Fibroblast of lung (primary cell): ENCODE measurements at regions not wholly inside any gene's neighbourhood (a gene's known extent, or its start where the extent isn't known, plus 50 kb on each side); places are given as distances from the start of the nearest gene placed in this dataset.
A peak's percentile ranks its signal among the peaks of the same experiment; 100 is the strongest.

ENCODE experiments used
- DNase-seq, 2 donors: peaks; one replicate each; pipeline versions ENCODE4 v3.0.0 to v3.0.0-alpha.2; 2010; ENCODE audit warnings: low read depth in 2 of 2
- H2AFZ ChIP-seq: 2 replicates; pipeline ENCODE4 v1.5.1; 2012; ENCODE audit warnings: low read length, control low read depth, inconsistent platforms
- H3K27ac ChIP-seq: 2 replicates; pipeline ENCODE4 v1.5.1; 2011; ENCODE audit warnings: low read length, control low read depth; ENCODE audit not compliant: insufficient read depth
- H3K27me3 ChIP-seq: 2 replicates; pipeline ENCODE4 v1.5.1; 2011; ENCODE audit warnings: mild to moderate bottlenecking, low read length; ENCODE audit not compliant: control insufficient read depth, insufficient read depth
- H3K36me3 ChIP-seq: 2 replicates; pipeline ENCODE4 v1.5.1; 2011; ENCODE audit warnings: low read length; ENCODE audit not compliant: control insufficient read depth, insufficient read depth
- H3K4me1 ChIP-seq: 2 replicates; pipeline ENCODE4 v1.5.1; 2011; ENCODE audit warnings: low read length; ENCODE audit not compliant: control insufficient read depth, insufficient read depth; ENCODE audit errors: extremely low read depth
- H3K4me2 ChIP-seq: 2 replicates; pipeline ENCODE4 v1.5.1; 2011; ENCODE audit warnings: low read length, control low read depth; ENCODE audit not compliant: insufficient read depth; ENCODE audit errors: extremely low read depth
- H3K4me3 ChIP-seq, 4 experiments: fragments of 200-600 bp in 1 of 4; sonication (generic) in 1 of 4; replicated peaks in 1 of 4; 2 replicates each; pipeline ENCODE4 v1.5.1; 2011 to 2016; ENCODE audit warnings: low read length in 4 of 4, low read depth in 3 of 4, mild to moderate bottlenecking in 3 of 4, control low read depth in 2 of 4, inconsistent platforms in 1 of 4, mixed read lengths in 1 of 4; ENCODE audit not compliant: insufficient read depth in 1 of 4; ENCODE audit errors: control extremely low read depth in 1 of 4
- H3K79me2 ChIP-seq: 2 replicates; pipeline ENCODE4 v1.5.1; 2012; ENCODE audit warnings: mild to moderate bottlenecking, low read length, inconsistent platforms; ENCODE audit not compliant: control insufficient read depth, insufficient read depth
- H3K9ac ChIP-seq: 2 replicates; pipeline ENCODE4 v1.5.1; 2011; ENCODE audit warnings: mild to moderate bottlenecking, low read length, control low read depth; ENCODE audit not compliant: insufficient read depth
- H3K9me3 ChIP-seq: 2 replicates; pipeline ENCODE4 v1.5.1; 2012; ENCODE audit warnings: low read depth, low read length; ENCODE audit not compliant: control insufficient read depth, insufficient read depth
- H4K20me1 ChIP-seq: 2 replicates; pipeline ENCODE4 v1.5.1; 2011; ENCODE audit warnings: low read length; ENCODE audit not compliant: control insufficient read depth, insufficient read depth; ENCODE audit errors: extremely low read depth
- CTCF ChIP-seq, 2 donors: IDR thresholded peaks in 1 of 2; conservative IDR thresholded peaks in 1 of 2; 1 replicate in 1 of 2; 2 replicates in 1 of 2; pipeline ENCODE4 v1.5.1; 2011 to 2012; ENCODE audit warnings: low read length in 2 of 2, control low read depth in 1 of 2, inconsistent platforms in 1 of 2, low read depth in 1 of 2, mild to moderate bottlenecking in 1 of 2
- EZH2 ChIP-seq: IDR thresholded peaks from 2 replicates; pipeline ENCODE4 v1.5.1; 2012; ENCODE audit warnings: low read length, control low read depth, mild to moderate bottlenecking; ENCODE audit errors: missing control alignments

- no peaks in the 10 kb centered on the region for H3K36me3 ChIP-seq
- H4K20me1 ChIP-seq = no peaks in the 10 kb centered on the region
- no peak for TF ChIP-seq EZH2
- no peak for TF ChIP-seq CTCF (conservative IDR thresholded peaks at IDR 0.05 in 1 of 2, IDR thresholded peaks at IDR 0.05 in 1 of 2; ENCODE audit: low read depth in 1 of 2, low read length in 2 of 2)
- no peaks in the 10 kb centered on the region for H3K79me2 ChIP-seq
- no peak overlapping the region for H2AFZ ChIP-seq
- no peak overlapping the region for H3K4me2 ChIP-seq
- no peaks in the 10 kb centered on the region for H3K27me3 ChIP-seq
- no peaks in the 10 kb centered on the region for H3K9me3 ChIP-seq
- no peak overlapping the region for H3K9ac ChIP-seq
- peaks cover 5% of the 10 kb centered on the region for H3K4me1 ChIP-seq
- no peak for DNase-seq
- H3K27ac ChIP-seq = peak overlapping the region; percentile 2
- no peak overlapping the region for H3K4me3 ChIP-seq
Measured at GRCh38 chr5:96079962-96080361, 118.3 kb upstream of the ELL2 start.

DNA sequence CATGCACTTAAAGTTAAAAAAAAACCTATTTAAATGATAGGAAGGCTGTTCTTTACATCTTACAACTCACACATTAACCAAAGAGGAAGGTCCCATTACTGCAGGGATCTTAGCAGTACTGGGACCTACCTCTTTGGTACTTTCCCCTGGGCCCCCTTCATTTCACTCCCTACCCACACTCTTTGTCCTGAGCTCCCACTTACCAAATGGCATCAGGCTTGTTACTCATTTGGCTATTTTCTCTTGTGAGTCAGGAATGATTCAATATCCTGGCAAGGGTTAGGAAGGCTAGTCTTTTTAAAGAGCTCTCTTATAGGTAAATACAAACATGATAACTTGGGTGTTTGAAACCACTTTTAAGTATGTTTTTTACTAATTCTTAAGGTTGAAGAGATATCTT, 117.4 kb upstream of the ELL2 start:
- no peaks in the 10 kb centered on the region for H4K20me1 ChIP-seq
- H3K27me3 ChIP-seq = no peaks in the 10 kb centered on the region
- H3K36me3 ChIP-seq = no peaks in the 10 kb centered on the region
- H2AFZ ChIP-seq = no peak overlapping the region
- H3K27ac ChIP-seq = peak overlapping the region; percentile 70
- no peaks in the 10 kb centered on the region for H3K79me2 ChIP-seq
- peaks cover 5% of the 10 kb centered on the region for H3K4me1 ChIP-seq
- no peaks in the 10 kb centered on the region for H3K9me3 ChIP-seq
- peak; percentile 95 to 96 for DNase-seq
- H3K4me3 ChIP-seq = no peak overlapping the region
- TF ChIP-seq CTCF (conservative IDR thresholded peaks at IDR 0.05 in 1 of 2, IDR thresholded peaks at IDR 0.05 in 1 of 2; ENCODE audit: low read depth in 1 of 2, low read length in 2 of 2) = no peak
- TF ChIP-seq EZH2 = no peak
- no peak overlapping the region for H3K9ac ChIP-seq
- H3K4me2 ChIP-seq = no peak overlapping the region

DNA sequence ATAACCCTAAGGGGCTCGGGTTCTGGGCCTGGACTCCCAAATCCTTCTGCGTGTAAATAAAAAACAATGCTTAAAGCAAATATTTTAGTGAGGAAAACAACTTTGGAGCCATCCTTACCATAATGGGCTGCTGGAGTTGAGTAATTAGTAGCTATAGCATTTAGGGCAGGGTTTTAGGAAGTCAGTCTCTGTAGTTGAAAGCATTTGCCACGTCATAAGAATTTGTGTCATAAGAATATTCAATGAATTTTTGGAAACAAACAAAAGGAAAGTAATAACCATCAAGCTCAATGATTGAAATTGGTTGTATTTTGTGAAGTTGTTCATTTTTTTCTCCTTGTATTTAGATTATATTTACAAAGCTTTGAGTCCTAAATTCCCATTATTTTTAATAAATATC, 114.8 kb upstream of the ELL2 start:
- Histone ChIP-seq H3K27me3 (no peaks in the 10 kb centered on the region), H2AFZ (no peak overlapping the region), H3K4me2 (no peak overlapping the region), H3K79me2 (no peaks in the 10 kb centered on the region), H3K9ac (no peak overlapping the region), H4K20me1 (no peaks in the 10 kb centered on the region), H3K27ac (no peak overlapping the region), H3K36me3 (no peaks in the 10 kb centered on the region), H3K9me3 (no peaks in the 10 kb centered on the region), H3K4me1 (peaks cover 5% of the 10 kb centered on the region), H3K4me3 (no peak overlapping the region)
- TF ChIP-seq CTCF (conservative IDR thresholded peaks at IDR 0.05 in 1 of 2, IDR thresholded peaks at IDR 0.05 in 1 of 2; ENCODE audit: low read depth in 1 of 2, low read length in 2 of 2) (no peak), EZH2 (no peak)
- no peak for DNase-seq
